HUES48 (cell line): ENCODE measurements at regions not wholly inside any gene's neighbourhood (a gene's known extent, or its start where the extent isn't known, plus 50 kb on each side); places are given as distances from the start of the nearest gene placed in this dataset.

Experiments used
- H3K27ac ChIP-seq: one replicate; pipeline ENCODE4 v1.7.0; 2013; ENCODE audit warnings: low read depth, low read length, inconsistent platforms
- H3K27me3 ChIP-seq: 2 replicates; pipeline ENCODE4 v1.6.1; 2013; ENCODE audit warnings: mild to moderate bottlenecking, low read length; ENCODE audit not compliant: control insufficient read depth, insufficient read depth
- H3K36me3 ChIP-seq: 2 replicates; pipeline ENCODE4 v1.6.1; 2013; ENCODE audit warnings: low read length; ENCODE audit not compliant: control insufficient read depth, insufficient read depth
- H3K4me1 ChIP-seq: 2 replicates; pipeline ENCODE4 v1.6.1; 2013; ENCODE audit warnings: mild to moderate bottlenecking, low read length; ENCODE audit not compliant: control insufficient read depth, insufficient read depth
- H3K4me3 ChIP-seq: 2 replicates; pipeline ENCODE4 v1.5.1; 2013; ENCODE audit warnings: mild to moderate bottlenecking, low read depth, low read length
- H3K9ac ChIP-seq: 2 replicates; pipeline ENCODE4 v1.6.1; 2013; ENCODE audit warnings: mild to moderate bottlenecking, low read depth, low read length, moderate library complexity
- H3K9me3 ChIP-seq: 2 replicates; pipeline ENCODE4 v1.6.1; 2013; ENCODE audit warnings: low read length; ENCODE audit not compliant: control insufficient read depth, insufficient read depth

- peaks cover 12% of the 10 kb centered on the region; the same call in 1 of the 2 replicates for H3K4me1 ChIP-seq
- H3K27me3 ChIP-seq: no peaks in the 10 kb centered on the region
- H3K36me3 ChIP-seq: peaks cover 17% of the 10 kb centered on the region
- no peaks in the 10 kb centered on the region for H3K9me3 ChIP-seq
- no peak overlapping the region for H3K27ac ChIP-seq
- no peak overlapping the region for H3K9ac ChIP-seq
- no peak overlapping the region for H3K4me3 ChIP-seq
These were observed 86.5 kb upstream of the FOXN3 start for GRCh38 chr14:89503431-89503996.

DNA sequence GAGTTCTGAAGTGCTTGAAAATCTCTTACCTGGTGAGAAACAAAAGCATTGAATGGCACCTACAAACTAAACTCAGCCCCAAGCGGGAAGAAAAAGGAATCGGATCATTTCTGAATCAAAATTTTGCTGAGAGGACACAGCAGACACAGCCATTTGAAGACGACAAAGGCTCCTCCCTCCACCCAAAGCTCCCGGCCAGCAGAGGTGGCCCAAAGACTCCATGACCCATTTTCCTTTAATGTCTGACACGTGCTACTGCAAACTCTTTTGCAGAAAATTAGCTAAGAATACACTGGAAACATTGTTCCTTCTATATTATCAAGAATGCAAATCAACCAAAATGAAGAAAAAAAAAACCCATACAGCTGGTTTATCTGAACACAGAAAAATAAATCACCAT is 85.9 kb upstream of the FOXN3 start:
- no peak overlapping the region for H3K9ac ChIP-seq
- H3K27me3 ChIP-seq: no peaks in the 10 kb centered on the region
- H3K36me3 ChIP-seq: peaks cover 17% of the 10 kb centered on the region
- H3K4me3 ChIP-seq: no peak overlapping the region
- H3K27ac ChIP-seq: no peak overlapping the region
- H3K9me3 ChIP-seq: no peaks in the 10 kb centered on the region
- peaks cover 9% of the 10 kb centered on the region; the same call in 1 of the 2 replicates for H3K4me1 ChIP-seq

- Histone ChIP-seq H3K4me1 (peaks cover 9% of the 10 kb centered on the region; the same call in 1 of the 2 replicates), H3K27me3 (no peaks in the 10 kb centered on the region), H3K4me3 (no peak overlapping the region), H3K27ac (no peak overlapping the region), H3K36me3 (peaks cover 17% of the 10 kb centered on the region), H3K9ac (no peak overlapping the region), H3K9me3 (no peaks in the 10 kb centered on the region)
These were observed 84.3 kb upstream of the FOXN3 start for GRCh38 chr14:89501381-89501780.

DNA sequence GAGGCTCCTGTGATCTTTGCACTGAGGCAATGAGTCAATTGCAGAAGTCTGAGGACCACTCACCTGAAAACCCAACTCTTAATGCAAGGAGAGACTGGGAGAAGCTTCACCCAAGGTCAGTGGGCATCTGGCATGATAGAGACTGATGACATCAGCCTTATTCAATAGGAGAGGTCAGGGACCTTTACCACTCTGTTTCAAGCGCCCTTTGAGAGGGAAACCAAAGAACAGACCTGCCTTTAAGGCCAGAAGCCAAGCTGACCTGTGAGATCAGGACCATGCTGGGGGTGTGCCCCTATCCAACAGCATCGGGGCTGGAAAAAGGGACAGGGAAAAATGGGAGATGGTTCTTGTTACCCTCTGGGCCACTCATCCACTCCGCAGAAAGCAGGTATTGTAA is 83.3 kb upstream of the FOXN3 start:
- H3K4me1 ChIP-seq: peaks cover 9% of the 10 kb centered on the region; the same call in 1 of the 2 replicates
- no peaks in the 10 kb centered on the region for H3K27me3 ChIP-seq
- H3K27ac ChIP-seq: no peak overlapping the region
- no peak overlapping the region for H3K9ac ChIP-seq
- no peaks in the 10 kb centered on the region for H3K9me3 ChIP-seq
- H3K36me3 ChIP-seq: peaks cover 17% of the 10 kb centered on the region
- no peak overlapping the region for H3K4me3 ChIP-seq

GRCh38 chr14:89498878-89499277 is 81.8 kb upstream of the FOXN3 start:
- no peaks in the 10 kb centered on the region for H3K27me3 ChIP-seq
- no peak overlapping the region for H3K9ac ChIP-seq
- H3K9me3 ChIP-seq: no peaks in the 10 kb centered on the region
- peaks cover 11% of the 10 kb centered on the region for H3K36me3 ChIP-seq
- peaks cover 13% of the 10 kb centered on the region for H3K4me1 ChIP-seq
- no peak overlapping the region for H3K4me3 ChIP-seq
- H3K27ac ChIP-seq: no peak overlapping the region

DNA sequence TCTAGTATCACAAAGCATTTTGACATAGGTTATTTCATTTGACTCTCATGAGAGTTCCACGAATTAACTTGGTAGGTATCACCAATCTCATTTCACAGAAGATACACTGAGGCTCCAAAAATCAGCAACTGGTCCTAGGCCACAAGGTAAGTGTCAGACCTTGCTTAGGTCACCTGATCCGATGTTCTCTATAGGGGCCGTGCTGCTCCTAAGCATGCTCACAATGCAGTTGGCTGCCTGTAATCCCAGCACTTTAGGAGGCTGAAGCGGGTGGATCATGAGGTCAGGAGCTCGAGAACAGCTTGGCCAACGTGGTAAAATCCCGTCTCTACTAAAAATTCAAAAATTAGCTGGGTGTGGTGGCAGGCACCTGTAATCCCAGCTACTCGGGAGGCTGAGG is 78.7 kb upstream of the FOXN3 start:
- Histone ChIP-seq H3K36me3 (peaks cover 8% of the 10 kb centered on the region; the same call in 1 of the 2 replicates), H3K9me3 (no peaks in the 10 kb centered on the region), H3K27ac (no peak overlapping the region), H3K4me3 (no peak overlapping the region), H3K9ac (no peak overlapping the region), H3K4me1 (peaks cover 23% of the 10 kb centered on the region), H3K27me3 (no peaks in the 10 kb centered on the region)

GRCh38 chr14:89493877-89494634 is 77.0 kb upstream of the FOXN3 start:
- H3K4me3 ChIP-seq: no peak overlapping the region
- H3K4me1 ChIP-seq: peaks cover 28% of the 10 kb centered on the region
- H3K36me3 ChIP-seq: no peaks in the 10 kb centered on the region
- no peaks in the 10 kb centered on the region for H3K27me3 ChIP-seq
- no peak overlapping the region for H3K9ac ChIP-seq
- H3K9me3 ChIP-seq: no peaks in the 10 kb centered on the region
- H3K27ac ChIP-seq: no peak overlapping the region

DNA sequence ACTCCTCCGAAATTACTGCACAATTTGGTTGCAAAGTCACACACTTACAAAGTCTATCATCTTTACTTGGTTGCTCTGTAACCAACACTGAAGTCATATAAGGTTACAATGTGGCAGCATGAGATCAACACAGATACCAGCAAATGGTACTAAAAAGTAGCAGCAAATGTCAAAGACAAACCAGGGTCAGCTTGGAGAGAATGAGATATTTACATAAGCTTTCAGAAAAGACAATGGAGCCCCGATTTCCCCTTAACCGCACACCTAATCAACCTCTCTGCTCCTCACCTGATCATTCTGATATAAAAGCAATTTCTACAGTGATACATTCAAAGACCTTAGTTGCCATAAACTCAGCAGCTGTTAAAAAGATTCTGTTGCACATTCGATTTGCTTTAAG is 76.4 kb upstream of the FOXN3 start:
- H3K4me1 ChIP-seq: peaks cover 25% of the 10 kb centered on the region
- no peak overlapping the region for H3K4me3 ChIP-seq
- no peak overlapping the region for H3K27ac ChIP-seq
- H3K27me3 ChIP-seq: no peaks in the 10 kb centered on the region
- H3K36me3 ChIP-seq: no peaks in the 10 kb centered on the region
- H3K9ac ChIP-seq: no peak overlapping the region
- no peaks in the 10 kb centered on the region for H3K9me3 ChIP-seq

DNA sequence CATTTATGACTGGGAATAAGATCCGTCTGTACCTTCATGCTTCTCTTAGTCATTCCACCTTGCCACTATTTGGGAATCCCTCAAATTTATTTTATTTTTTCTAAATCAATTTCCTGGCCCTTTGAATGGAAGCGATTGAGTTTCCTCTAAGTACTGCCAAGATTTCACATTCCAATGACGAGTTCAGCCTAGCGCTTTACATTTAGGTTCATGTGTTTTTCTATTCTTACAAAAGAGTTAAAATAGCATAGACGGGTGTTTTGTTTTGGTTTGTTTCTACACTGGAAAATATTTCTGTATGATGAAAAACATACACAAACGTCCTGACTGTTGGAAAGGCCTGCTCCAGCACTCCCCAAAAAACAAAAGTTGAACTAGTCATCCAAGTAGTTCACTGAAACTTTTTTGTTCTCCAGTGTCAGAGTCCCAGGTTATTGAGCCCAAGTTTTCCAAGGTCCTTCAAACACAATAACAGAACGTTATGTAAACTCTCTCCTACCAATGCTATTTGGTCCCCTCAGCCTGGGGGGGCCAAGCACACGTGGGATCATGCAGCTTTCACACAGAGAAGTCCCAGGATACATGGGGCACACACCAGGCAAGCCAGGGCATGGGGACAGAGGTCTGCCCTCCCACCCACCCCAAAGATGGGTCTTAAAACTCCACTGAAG is 74.8 kb upstream of the FOXN3 start:
- no peaks in the 10 kb centered on the region for H3K36me3 ChIP-seq
- no peaks in the 10 kb centered on the region for H3K9me3 ChIP-seq
- H3K4me1 ChIP-seq: peaks cover 29% of the 10 kb centered on the region
- no peak overlapping the region for H3K9ac ChIP-seq
- no peak overlapping the region for H3K4me3 ChIP-seq
- no peak overlapping the region for H3K27ac ChIP-seq
- no peaks in the 10 kb centered on the region for H3K27me3 ChIP-seq

DNA sequence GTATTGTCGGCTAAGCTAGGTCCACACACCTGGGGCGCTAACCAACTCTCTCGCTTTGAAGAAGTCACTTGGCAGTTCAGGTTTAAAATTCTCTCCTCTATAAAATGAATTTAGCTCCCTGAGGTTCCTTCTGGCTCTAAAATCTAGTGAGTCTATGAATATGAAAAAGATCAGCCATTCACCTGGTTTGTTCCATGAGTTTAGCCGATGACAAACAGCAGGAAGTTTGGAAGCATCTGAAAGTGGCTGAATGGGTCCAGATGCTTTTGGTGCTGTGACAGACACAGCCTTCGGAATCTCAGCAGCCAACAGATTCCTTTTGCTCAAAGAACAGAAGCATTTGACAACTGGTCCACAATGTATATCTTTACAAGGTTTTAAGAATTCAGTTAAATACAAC is 73.4 kb upstream of the FOXN3 start:
- Histone ChIP-seq H3K36me3 (0 out of 2 replicates have a peak, but pooled peaks cover 3% of the 10 kb centered on the region), H3K9ac (no peak overlapping the region), H3K27ac (no peak overlapping the region), H3K9me3 (no peaks in the 10 kb centered on the region), H3K27me3 (no peaks in the 10 kb centered on the region), H3K4me3 (no peak overlapping the region), H3K4me1 (peaks cover 32% of the 10 kb centered on the region)
